GM21390 (cell line): ENCODE measurements at regions not wholly inside any gene's neighbourhood (a gene's known extent, or its start where the extent isn't known, plus 50 kb on each side); places are given as distances from the start of the nearest gene placed in this dataset.

ENCODE experiments used
- ATAC-seq: cut with Tn5 transposase; IDR thresholded peaks from one replicate; pipeline ENCODE4 v1.9.1; 2021; ENCODE audit not compliant: unreplicated experiment

DNA sequence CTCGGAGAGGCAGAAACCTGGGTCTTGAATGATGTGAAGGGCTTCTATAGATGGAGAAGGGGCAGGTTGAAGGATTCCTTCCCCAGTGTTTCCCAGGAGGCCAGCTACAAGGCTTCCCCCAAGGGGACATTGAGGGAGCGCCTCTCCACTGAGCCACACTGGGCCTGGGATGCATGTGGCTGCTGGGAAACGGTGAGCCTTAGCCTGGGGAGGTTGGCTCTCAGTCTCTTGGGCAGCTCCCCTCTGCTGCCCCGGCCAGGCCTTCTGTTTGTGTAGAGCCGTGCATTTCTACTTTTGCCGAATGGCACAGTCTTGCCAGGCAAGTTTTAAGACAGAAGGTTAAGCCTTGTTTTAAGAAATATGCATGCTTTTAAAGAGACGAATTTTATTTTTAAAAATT, 254.4 kb upstream of the POU3F1 start:
- no peak for ATAC-seq

DNA sequence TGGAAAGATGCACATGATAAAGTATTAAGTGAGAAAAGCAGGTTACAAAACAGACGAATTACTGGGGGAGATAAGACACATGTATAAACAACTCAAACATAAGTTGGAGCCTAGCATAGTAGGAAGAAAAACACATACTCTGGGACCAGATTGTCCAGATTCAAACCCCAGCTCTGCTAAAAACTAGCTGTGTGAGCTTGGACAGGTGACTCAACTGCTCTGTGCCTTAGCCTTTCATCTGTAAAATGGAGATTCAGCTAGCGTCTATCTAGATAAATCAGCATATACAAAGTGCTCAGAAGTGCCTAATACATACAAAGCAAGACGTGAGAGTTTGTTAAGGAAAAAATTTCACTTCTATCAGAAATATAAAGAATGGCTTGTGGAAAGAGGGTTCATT, 254.0 kb upstream of the POU3F1 start:
- ATAC-seq = no peak

DNA sequence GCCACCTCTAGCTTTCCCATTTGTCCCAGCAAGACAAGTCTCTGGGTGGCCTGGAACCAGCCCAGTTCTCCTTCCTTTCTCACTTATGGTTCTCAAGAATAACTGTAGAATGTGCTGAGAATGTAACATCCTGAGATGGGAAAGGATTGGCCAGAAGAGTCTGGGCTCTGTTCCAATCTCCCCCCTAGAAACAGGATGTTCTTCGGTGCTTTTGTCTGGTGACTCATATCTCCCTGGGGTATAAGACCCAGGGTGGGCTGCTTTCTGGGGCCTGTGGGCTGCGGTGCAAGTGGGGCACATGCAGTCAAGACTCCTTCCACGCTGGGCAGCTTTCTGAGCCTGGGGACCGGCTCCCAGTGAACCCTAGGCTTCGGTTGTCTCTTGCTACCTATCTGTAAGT, 251.2 kb upstream of the POU3F1 start:
- no peak for ATAC-seq

GRCh38 chr1:38297246-38297645, 250.7 kb upstream of the POU3F1 start:
- ATAC-seq = no peak

- no peak for ATAC-seq
These were observed 249.5 kb upstream of the POU3F1 start for GRCh38 chr1:38296047-38296446.

DNA sequence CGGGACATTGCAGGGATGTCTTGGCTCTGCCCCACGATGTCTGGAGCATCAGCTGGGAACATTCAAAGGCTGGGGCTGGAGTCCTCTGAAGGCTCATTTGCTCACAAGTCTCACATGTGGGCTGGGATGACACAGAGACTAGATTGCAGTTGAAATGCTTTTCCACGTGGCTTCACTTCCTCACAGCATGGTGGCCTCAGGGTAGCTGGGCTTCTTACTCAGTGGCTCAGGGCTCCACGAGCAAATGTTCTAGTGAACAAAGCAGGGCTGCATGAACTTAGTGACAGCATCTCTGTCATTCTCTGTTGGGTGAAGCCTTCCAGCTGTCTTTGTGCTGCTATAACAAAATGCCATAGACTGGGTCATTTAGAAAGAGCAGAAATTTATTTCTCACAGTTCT, 247.0 kb upstream of the POU3F1 start:
- ATAC-seq = no peak

DNA sequence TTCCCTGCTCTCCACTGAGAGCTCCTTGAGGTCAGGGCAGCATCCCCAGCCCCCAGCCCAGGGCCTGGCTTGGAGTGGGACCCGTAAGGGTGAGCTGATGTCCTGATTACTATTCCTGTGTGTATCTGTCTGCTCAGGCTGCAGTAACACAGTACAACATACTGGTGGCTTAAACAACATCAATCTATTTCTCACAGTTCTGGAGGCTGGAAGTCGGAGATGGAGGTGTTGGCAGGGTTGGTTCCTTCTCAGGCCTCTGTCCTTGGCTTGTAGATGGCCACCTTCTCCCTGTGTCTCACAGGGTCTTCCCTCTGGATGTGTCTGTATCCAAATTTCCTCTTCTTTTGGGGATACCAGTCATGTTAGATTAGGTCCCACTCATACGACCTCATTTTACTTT, 246.4 kb upstream of the POU3F1 start:
- no peak for ATAC-seq

DNA sequence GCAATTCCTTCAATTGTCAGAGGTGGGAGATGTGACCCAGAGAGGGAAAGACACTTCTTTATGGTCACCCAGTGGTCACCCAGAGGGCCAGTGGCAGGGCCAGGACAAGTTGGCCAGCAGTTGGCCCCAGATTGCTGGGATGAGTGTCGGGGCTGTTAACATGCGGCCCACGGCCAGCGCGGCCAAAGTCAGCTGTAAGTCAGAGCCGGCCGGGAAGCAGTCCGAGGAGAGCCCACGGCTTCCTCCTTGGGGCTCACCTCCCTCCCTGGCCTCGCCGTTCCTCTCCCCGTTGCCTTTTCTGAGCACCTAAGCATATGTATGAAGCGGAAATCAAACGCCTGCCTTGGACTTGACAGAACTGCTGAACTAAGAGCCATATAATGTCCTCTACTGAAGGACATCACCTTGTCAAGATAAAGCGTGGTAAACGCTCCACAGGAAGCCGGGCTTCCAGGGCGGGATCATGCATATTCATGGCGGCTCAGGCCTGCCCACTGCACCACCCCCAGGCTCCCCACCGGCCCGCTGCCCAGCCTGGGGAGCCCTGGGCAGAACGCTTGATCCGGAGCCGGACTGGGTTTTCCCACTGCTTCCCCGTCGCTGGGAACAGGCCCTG, 245.4 kb upstream of the POU3F1 start:
- ATAC-seq = no peak

- ATAC-seq = no peak
These were observed 244.7 kb upstream of the POU3F1 start for GRCh38 chr1:38291336-38291735.

GRCh38 chr1:38289034-38289433, 242.4 kb upstream of the POU3F1 start:
- no peak for ATAC-seq

DNA sequence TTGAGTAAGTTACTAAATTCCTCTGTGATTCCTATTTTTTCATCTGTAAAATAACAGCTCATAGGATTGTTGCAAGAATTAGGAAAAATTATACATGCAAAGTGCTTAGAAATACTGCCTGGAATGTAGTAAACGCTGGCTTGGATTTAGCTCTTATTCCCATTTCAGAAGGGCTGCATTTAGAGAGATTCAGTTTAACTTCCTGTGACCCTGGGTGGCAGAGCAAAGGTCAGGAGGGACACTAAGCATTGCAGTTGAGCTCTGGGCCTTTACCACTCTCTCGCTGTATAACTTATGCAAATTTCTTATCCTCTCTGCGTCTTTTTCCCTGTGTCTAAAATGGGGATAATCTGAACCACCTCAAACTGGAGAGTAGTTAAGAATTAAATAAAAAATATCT, 241.0 kb upstream of the POU3F1 start:
- ATAC-seq = no peak

DNA sequence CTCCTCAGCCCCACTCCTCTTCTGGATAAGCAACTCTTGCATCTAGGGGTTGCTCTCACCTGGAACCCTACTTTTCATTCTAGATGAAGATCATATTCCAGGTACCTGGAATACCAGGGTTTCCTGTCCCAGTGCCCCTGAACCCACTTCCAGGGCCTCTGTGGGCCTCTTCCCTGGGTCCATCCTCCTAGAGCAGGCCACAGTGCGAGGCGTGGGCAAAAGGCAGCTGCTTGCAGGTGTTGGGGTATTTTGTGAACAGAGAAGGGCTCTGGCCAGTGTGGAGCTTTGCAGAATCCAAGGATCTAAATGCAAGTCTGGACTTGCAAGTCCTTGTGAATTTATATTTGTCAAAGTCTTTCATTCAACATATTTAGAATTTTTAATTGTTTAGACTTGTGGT, 240.4 kb upstream of the POU3F1 start:
- no peak for ATAC-seq

DNA sequence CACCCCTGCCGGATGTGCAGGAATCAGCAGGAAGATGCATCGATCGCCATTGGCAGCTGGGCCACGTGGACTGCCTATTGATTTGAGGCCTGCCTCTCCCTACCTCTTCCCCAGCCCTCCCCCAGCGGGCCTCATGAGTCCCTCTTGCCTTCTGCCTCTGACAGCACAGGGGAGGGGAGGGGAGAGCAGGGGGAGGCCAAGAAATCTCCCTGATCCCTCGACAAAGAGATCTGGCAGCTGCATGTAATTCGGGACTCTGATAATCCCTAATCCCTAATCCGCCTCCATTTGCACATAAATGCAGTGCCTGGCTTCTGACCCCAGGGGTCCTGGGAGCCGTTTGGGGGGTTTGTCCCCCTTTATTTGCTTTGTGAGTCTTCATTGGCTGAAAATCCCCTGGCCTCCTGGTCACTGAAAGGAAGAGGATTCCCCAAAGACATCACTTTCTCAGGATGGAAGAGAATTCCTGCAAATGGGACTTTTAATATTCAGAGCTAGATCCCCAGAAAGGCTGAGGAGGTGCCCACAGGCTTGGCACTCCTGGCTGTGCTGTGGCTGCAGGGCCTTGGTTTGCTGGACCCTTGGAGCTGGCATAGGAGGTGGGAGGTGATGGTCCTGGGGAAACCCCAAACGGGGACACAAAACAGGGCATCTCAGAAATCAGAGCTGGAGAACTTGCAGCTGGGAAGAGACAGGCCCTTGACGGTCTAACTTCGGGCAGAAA, 239.4 kb upstream of the POU3F1 start:
- ATAC-seq = no peak

GRCh38 chr1:38284953-38285352, 238.4 kb upstream of the POU3F1 start:
- no peak for ATAC-seq

DNA sequence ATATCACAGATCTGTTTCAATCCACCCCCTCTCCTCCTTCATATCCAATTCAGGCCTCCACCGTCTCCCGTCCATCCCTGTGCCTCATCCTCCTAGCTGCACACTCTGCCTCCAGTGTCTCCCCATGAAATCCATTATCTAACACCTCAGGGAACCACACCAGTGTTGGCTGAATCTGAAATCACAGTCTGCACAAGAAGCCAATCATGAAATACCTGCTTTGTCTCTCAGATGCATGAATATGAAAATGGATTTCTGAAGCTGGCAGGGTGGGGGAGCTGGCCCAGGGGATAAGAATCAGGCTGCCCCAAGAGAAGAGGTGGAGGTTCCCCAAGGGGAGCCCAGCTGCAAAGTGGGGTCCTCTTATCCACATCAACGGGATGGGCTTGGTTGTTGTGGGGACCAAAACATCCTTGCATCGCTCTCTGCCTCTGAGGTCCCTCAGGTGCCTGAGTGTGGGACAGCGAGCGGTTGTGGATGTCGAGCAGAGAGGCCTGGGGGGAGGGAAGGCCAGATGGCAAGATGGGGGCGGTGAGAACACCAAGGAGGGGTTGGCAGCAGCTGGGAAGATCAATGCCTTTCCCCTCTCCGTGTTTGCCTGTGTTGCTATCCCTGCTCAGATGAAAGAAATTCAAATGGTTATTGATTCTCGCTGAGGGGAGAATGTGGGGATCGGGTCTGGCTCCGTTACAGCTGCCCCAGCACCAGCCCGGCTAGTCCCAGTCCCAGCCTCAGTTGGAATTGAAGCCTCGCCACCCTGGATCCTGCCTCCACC, 237.3 kb upstream of the POU3F1 start:
- no peak for ATAC-seq

GRCh38 chr1:38279148-38279547, 232.6 kb upstream of the POU3F1 start:
- ATAC-seq = no peak

- ATAC-seq = no peak
These were observed 231.1 kb upstream of the POU3F1 start for GRCh38 chr1:38277646-38278045.

DNA sequence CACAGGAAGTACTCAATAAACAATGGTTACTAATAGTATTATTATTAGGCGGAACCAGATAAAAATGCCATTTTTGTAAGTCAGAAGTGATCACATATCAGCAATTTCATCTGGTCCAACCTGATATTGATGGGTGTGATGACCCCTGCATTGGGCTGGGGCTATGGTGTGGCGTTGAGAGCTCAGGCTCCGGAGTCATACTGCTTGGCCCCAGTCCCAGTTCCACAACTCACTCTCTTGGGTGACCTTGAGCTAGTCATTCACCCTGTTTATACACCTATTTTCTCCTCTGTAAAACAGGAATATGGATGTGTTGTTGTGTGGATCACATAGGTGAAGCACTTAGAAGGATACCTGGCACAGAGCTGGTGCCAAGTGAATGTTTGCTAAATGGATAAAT, 229.4 kb upstream of the POU3F1 start:
- ATAC-seq = no peak

DNA sequence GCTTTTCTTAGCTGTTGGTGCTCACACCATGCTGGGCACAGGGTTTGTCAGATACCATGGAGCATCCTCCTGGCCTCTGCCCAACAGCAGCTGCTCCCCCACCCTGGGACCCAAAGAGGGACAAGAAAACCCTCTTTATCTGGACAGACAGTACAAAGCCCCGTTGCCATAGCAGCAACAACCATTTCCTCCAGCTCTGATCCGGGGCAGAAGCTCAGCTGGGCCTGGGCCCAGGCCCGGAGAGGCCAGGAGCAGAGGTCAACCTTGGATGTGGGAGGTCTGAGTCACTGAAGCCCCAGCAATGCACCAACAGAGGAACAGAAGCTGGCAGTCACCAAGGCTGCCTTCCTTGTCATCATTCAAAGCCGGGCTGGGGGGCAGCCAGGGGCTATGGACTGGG, 228.4 kb upstream of the POU3F1 start:
- no peak for ATAC-seq

DNA sequence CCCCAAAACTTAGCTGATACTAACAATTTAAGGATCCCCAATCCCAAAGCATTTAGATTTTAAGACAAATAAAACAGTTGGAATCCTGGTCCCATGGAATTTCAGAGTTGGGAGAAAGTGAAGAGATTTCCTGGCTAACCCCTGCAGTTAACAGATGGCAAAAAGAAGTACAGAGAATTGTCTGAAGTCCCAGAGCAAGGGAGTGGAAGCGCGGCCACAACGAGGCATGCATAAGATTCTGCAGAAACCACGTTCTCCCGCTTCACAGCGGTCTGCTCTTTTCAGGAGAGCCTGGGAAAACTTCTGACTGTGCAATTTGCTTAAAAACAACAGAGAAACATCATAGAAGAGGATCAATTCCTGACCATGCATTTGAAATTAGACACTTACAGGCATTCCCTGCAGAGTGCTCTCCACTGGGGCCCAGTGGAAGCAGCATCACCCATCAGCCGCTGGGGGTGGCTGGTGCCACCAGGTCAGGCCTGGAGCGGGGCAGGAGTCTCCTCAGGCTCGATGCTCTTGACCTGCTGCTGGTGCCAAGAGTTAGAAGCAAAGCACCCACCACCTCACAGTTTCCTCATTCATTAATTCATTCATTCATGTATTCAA, 226.7 kb upstream of the POU3F1 start:
- ATAC-seq = no peak

- no peak for ATAC-seq
These were observed 225.9 kb upstream of the POU3F1 start for GRCh38 chr1:38272515-38272914.
